ENCODE measurements at regions not wholly inside any gene's neighbourhood (a gene's known extent, or its start where the extent isn't known, plus 50 kb on each side); places are given as distances from the start of the nearest gene placed in this dataset.
A peak's percentile ranks its signal among the peaks of the same experiment; 100 is the strongest.

DNA sequence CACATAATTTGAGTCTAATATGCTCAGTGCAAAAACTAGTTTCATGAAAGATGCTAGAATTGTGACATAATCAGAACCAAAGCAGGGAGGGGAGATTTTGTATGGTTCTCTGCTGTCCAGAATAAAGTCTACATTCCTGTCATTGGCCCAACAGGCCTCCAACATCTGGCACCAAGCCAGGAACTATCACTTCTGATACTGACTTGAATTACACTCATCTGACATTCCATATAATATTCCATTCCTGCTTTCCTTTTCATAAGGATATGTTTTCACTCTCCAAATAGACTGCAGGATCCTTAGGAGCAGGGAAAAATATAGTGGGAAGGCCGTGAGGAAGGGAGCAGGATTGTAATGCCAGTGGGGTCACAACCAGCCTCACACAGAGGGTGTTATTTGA, 84.6 kb upstream of the BTN3A2 start:
- Histone ChIP-seq H3K4me1 (ENCODE audit: insufficient read depth, low read length, poor library complexity, severe bottlenecking) (peaks cover 44% of the 10 kb centered on the region), H3K9me2 (ENCODE audit: insufficient read depth, low read length) (no peaks in the 10 kb centered on the region), H3K4me2 (ENCODE audit: low read length) (no peak overlapping the region), H3K9me3 (ENCODE audit: low read length) (no peaks in the 10 kb centered on the region), H2AFZ (ENCODE audit: low read length) (peak overlapping the region; percentile 0; the same call in 1 of the 2 replicates), H3K79me2 (ENCODE audit: insufficient read depth, low read depth, low read length) (peaks cover 4% of the 10 kb centered on the region; the same call in 1 of the 2 replicates), H3K4me3 (ENCODE audit: low read depth, low read length, poor library complexity, severe bottlenecking) (no peak overlapping the region), H4K20me1 (ENCODE audit: insufficient read depth, low read length) (no peaks in the 10 kb centered on the region), H3K27ac (ENCODE audit: low read depth, low read length, poor library complexity, severe bottlenecking) (peak overlapping the region; percentile 43), H3K36me3 (ENCODE audit: insufficient read depth, low read length) (no peaks in the 10 kb centered on the region)
- ChIA-PET POLR2A (interaction anchor here (1.1 to 6.5 kb wide), 5 partner anchors 8 to 90 kb away, joined by 3 to 269 read pairs (median 3); a partner anchor contains a TSS), CTCF (ENCODE audit: unreplicated experiment) (no interaction called here)
- DNase-seq (ENCODE audit: low spot score), result no peak
- intact Hi-C loops (cut with micrococcal nuclease; ENCODE audit: unreplicated experiment), result no loop called here
- TF ChIP-seq, protein P1, sequence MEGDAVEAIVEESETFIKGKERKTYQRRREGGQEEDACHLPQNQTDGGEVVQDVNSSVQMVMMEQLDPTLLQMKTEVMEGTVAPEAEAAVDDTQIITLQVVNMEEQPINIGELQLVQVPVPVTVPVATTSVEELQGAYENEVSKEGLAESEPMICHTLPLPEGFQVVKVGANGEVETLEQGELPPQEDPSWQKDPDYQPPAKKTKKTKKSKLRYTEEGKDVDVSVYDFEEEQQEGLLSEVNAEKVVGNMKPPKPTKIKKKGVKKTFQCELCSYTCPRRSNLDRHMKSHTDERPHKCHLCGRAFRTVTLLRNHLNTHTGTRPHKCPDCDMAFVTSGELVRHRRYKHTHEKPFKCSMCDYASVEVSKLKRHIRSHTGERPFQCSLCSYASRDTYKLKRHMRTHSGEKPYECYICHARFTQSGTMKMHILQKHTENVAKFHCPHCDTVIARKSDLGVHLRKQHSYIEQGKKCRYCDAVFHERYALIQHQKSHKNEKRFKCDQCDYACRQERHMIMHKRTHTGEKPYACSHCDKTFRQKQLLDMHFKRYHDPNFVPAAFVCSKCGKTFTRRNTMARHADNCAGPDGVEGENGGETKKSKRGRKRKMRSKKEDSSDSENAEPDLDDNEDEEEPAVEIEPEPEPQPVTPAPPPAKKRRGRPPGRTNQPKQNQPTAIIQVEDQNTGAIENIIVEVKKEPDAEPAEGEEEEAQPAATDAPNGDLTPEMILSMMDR (conservative IDR thresholded peaks at IDR 0.05; ENCODE audit: low read length), result no peak
- no peak for TF ChIP-seq EZH2phosphoT487 (IDR thresholded peaks at IDR 0.05; ENCODE audit: borderline replicate concordance, low read depth, low read length)
- no TSS peak for BruUV-seq (replicated peaks)

DNA sequence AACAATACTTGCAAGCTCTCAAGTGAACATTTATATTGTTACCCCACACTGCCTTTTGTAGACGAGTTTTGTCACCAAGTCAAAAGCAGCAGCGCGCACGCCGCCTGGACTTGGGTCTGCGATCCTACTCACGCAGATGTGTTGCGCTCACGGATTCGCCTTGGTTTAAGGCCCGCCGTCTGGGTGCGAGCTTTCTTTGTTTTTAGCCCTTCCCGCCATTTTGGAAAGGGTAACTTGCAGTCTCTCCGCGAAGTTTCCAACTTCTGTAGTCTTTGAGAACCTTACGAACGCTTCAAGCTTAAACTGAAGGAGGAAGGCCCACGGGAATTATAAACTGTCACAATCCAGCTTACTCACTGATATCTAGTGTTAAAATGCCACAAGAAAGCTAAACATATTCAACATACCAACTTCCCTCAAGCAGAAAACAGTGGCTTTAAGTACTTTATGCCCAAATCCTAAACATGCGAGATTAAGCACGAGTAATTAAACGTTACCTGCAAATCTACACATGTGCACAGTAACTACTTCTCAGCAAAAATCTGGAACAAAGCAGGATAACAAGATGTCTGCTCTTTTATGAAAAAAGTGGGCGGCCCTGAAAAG, 80.4 kb upstream of the BTN3A2 start:
- H3K79me2 ChIP-seq (ENCODE audit: insufficient read depth, low read depth, low read length), result peaks cover 4% of the 10 kb centered on the region; the same call in 1 of the 2 replicates
- POLR2A ChIA-PET, result interaction anchor here (0.5 to 6.5 kb wide), 36 partner anchors 12 to 1589 kb away, joined by 3 to 269 read pairs (median 5); partner anchors contain the start of gene HMGN4

More for the DNA sequence above, 80.4 kb upstream of the BTN3A2 start:
- Histone ChIP-seq H3K4me2 (ENCODE audit: low read length) (peak overlapping the region; percentile 87), H3K4me3 (ENCODE audit: low read depth, low read length, poor library complexity, severe bottlenecking) (peak overlapping the region; percentile 80), H2AFZ (ENCODE audit: low read length) (no peak overlapping the region), H3K9me2 (ENCODE audit: insufficient read depth, low read length) (no peaks in the 10 kb centered on the region), H3K4me1 (ENCODE audit: insufficient read depth, low read length, poor library complexity, severe bottlenecking) (peaks cover 34% of the 10 kb centered on the region), H3K36me3 (ENCODE audit: insufficient read depth, low read length) (peaks cover 19% of the 10 kb centered on the region), H3K27ac (ENCODE audit: low read depth, low read length, poor library complexity, severe bottlenecking) (peak overlapping the region; percentile 96), H3K9me3 (ENCODE audit: low read length) (peaks cover 15% of the 10 kb centered on the region), H4K20me1 (ENCODE audit: insufficient read depth, low read length) (no peaks in the 10 kb centered on the region)
- intact Hi-C loops (cut with micrococcal nuclease; ENCODE audit: unreplicated experiment), result loop anchor here (1.0 to 2.0 kb wide), 5 partner anchors 11 to 848 kb away; a partner anchor contains a TSS
- no TSS peak for BruUV-seq (replicated peaks)
- CTCF ChIA-PET (ENCODE audit: unreplicated experiment), result no interaction called here
- peak; percentile 89 for DNase-seq (ENCODE audit: low spot score)
- no peak for TF ChIP-seq EZH2phosphoT487 (IDR thresholded peaks at IDR 0.05; ENCODE audit: borderline replicate concordance, low read depth, low read length)
- TF ChIP-seq, protein P1 (conservative IDR thresholded peaks at IDR 0.05; ENCODE audit: low read length), result 0 out of 2 replicates have a peak, but pooled peaks have one; percentile 25
